K562 (cell line): ENCODE measurements at regions not wholly inside any gene's neighbourhood (a gene's known extent, or its start where the extent isn't known, plus 50 kb on each side); places are given as distances from the start of the nearest gene placed in this dataset.
A peak's percentile ranks its signal among the peaks of the same experiment; 100 is the strongest.

ENCODE experiments used
- ARID1B ChIP-seq: fragments of 450-650 bp; IDR thresholded peaks from 2 replicates; pipeline ENCODE4 v1.6.1; 2016; ENCODE audit warnings: antibody characterized with exemption, mild to moderate bottlenecking, inconsistent platforms
- ATF7 ChIP-seq: fragments of 450-650 bp; IDR thresholded peaks from 2 replicates; pipeline ENCODE4 v1.7.1; 2014; ENCODE audit warnings: mild to moderate bottlenecking, moderate library complexity
- BRCA1 ChIP-seq, 2 experiments: fragments of 450-650 bp in 1 of 2; sonication (generic) in 1 of 2; formaldehyde crosslinking in 1 of 2; IDR thresholded peaks; 2 replicates each; pipeline versions ENCODE4 v1.5.0 to v1.6.1; 2017 to 2020; ENCODE audit warnings: mild to moderate bottlenecking in 1 of 2, missing genetic modification reagents in 1 of 2
- FOXA1 ChIP-seq: fragments of 450-650 bp; IDR thresholded peaks from 2 replicates; pipeline ENCODE4 v1.6.1; 2016; ENCODE audit warnings: mild to moderate bottlenecking, borderline replicate concordance
- HMG20B ChIP-seq: fragments of 250-450 bp; sonication (Bioruptor Pico); IDR thresholded peaks from 2 replicates; pipeline ENCODE4 v1.5.0; 2021; ENCODE audit warnings: mild to moderate bottlenecking
- HSF4 ChIP-seq: fragments of 250-450 bp; sonication (Bioruptor Pico); IDR thresholded peaks from 2 replicates; pipeline ENCODE4 v2.1.2; 2022; ENCODE audit warnings: mild to moderate bottlenecking, moderate library complexity, borderline replicate concordance
- ILF3 ChIP-seq: fragments of 450-650 bp; IDR thresholded peaks from 2 replicates; pipeline ENCODE4 v1.6.1; 2018; ENCODE audit warnings: antibody characterized with exemption, mild to moderate bottlenecking, moderate library complexity, borderline replicate concordance
- JUN ChIP-seq, 2 experiments: sonication (generic) in 1 of 2; formaldehyde crosslinking in 1 of 2; IDR thresholded peaks; 2 replicates each; pipeline versions ENCODE4 v1.6.1 to v1.8.0; 2012 to 2022; ENCODE audit warnings: borderline replicate concordance in 2 of 2, mild to moderate bottlenecking in 2 of 2, improper control_type of control experiment in 1 of 2, low read depth in 1 of 2, low read length in 1 of 2, missing genetic modification reagents in 1 of 2
- NR2C2 ChIP-seq, 2 experiments: fragments of 200-800 bp in 1 of 2; sonication (Bioruptor generic) in 1 of 2; sonication (generic) in 1 of 2; formaldehyde crosslinking in 1 of 2; IDR thresholded peaks; 2 replicates each; pipeline versions ENCODE4 v1.6.1 to v1.8.0; 2016 to 2022; ENCODE audit warnings: mild to moderate bottlenecking in 1 of 2, missing compliant biosample characterization in 1 of 2, missing genetic modification characterization in 1 of 2, missing genetic modification reagents in 1 of 2
- RFX5 ChIP-seq: IDR thresholded peaks from 2 replicates; pipeline ENCODE4 v1.6.1; 2011; ENCODE audit warnings: low read depth, mild to moderate bottlenecking, improper control_type of control experiment, low read length
- SAFB ChIP-seq: fragments of 200-400 bp; formaldehyde crosslinking; IDR thresholded peaks from 2 replicates; pipeline ENCODE4 v1.6.1; 2017; ENCODE audit warnings: low read depth, low read length, borderline replicate concordance
- SNRNP70 ChIP-seq: fragments of 200-400 bp; formaldehyde crosslinking; optimal IDR thresholded peaks from 2 replicates; pipeline ENCODE3; 2017; ENCODE audit warnings: low read depth, low read length
- SUPT5H ChIP-seq: fragments of 450-650 bp; IDR thresholded peaks from 2 replicates; pipeline ENCODE4 v1.6.1; 2016
- ZNF175 ChIP-seq: fragments of 200-800 bp; sonication (Bioruptor generic); IDR thresholded peaks from 2 replicates; pipeline ENCODE4 v1.6.1; 2016; ENCODE audit warnings: low read depth, mild to moderate bottlenecking, missing genetic modification characterization, missing compliant biosample characterization
- ZNF217 ChIP-seq: sonication (generic); formaldehyde crosslinking; IDR thresholded peaks from 2 replicates; pipeline ENCODE4 v1.8.0; 2022; ENCODE audit warnings: mild to moderate bottlenecking, missing genetic modification reagents
- ZNF232 ChIP-seq: sonication (generic); formaldehyde crosslinking; IDR thresholded peaks from 2 replicates; pipeline ENCODE4 v1.8.0; 2022; ENCODE audit warnings: mild to moderate bottlenecking, missing genetic modification reagents
- ZNF311 ChIP-seq: fragments of 250-450 bp; sonication (Bioruptor Pico); IDR thresholded peaks from 2 replicates; pipeline ENCODE4 v1.4.0; 2020; ENCODE audit warnings: mild to moderate bottlenecking, moderate library complexity
- ZSCAN32 ChIP-seq: fragments of 450-650 bp; formaldehyde crosslinking; IDR thresholded peaks from 2 replicates; pipeline ENCODE4 v1.4.0; 2020; ENCODE audit warnings: mild to moderate bottlenecking, moderate library complexity
- TF ChIP-seq, protein P1 (sequence below): fragments of 250-450 bp; sonication (Bioruptor Pico); IDR thresholded peaks from 2 replicates; pipeline ENCODE4 v1.8.0; 2022; ENCODE audit warnings: moderate library complexity, mild to moderate bottlenecking, inconsistent platforms
- TF ChIP-seq, protein P2 (sequence below): sonication (generic); formaldehyde crosslinking; IDR thresholded peaks from 2 replicates; pipeline ENCODE4 v1.4.0; 2020; ENCODE audit warnings: mild to moderate bottlenecking, missing genetic modification reagents
- TF ChIP-seq, protein P3 (sequence below): IDR thresholded peaks from 2 replicates; pipeline ENCODE4 v1.6.1; 2011; ENCODE audit not compliant: insufficient read length; ENCODE audit errors: extremely low read depth
- TF ChIP-seq, protein P4 (sequence below): IDR thresholded peaks from 2 replicates; pipeline ENCODE4 v1.6.1; 2011; ENCODE audit warnings: borderline replicate concordance, low read depth, mild to moderate bottlenecking, moderate library complexity, low read length; ENCODE audit not compliant: insufficient read depth, poor library complexity, severe bottlenecking

DNA sequence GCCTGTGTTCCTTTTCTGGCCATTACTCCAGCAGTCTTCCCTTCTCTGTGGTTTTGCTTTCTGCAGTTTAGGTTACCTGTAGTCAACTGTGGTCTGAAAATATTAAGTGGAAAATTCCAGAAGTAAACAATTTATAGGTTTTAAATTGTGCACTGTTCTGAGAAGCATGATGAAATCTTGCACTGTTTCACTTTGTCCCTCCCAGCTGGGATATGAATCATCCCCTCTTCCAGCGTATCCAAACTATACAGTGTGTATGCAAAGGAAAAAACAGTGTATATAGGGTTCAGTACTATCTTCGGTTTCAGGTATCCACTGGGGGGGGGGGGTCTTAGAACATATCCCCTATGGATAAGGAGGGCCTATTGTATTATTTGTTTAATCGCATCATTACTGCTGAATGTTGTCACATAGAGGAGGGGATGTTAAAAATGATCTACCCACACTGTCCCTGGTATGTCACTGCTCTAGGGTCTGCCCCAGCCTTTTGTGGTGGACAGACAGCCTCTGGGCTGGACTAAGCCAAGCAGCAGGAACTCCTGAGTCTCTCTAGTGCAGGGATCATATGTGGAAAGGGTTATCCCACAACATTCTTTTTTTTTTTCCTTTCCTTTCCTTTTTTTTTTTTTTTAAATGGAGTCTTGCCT, 109.1 kb upstream of the MAX start (continued):
- TF ChIP-seq, protein P1, sequence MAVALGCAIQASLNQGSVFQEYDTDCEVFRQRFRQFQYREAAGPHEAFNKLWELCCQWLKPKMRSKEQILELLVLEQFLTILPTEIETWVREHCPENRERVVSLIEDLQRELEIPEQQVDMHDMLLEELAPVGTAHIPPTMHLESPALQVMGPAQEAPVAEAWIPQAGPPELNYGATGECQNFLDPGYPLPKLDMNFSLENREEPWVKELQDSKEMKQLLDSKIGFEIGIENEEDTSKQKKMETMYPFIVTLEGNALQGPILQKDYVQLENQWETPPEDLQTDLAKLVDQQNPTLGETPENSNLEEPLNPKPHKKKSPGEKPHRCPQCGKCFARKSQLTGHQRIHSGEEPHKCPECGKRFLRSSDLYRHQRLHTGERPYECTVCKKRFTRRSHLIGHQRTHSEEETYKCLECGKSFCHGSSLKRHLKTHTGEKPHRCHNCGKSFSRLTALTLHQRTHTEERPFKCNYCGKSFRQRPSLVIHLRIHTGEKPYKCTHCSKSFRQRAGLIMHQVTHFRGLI (CRISPR knock-in tag): no peak
- TF ChIP-seq HSF4 (CRISPR knock-in tag): no peak
- TF ChIP-seq, protein P2, sequence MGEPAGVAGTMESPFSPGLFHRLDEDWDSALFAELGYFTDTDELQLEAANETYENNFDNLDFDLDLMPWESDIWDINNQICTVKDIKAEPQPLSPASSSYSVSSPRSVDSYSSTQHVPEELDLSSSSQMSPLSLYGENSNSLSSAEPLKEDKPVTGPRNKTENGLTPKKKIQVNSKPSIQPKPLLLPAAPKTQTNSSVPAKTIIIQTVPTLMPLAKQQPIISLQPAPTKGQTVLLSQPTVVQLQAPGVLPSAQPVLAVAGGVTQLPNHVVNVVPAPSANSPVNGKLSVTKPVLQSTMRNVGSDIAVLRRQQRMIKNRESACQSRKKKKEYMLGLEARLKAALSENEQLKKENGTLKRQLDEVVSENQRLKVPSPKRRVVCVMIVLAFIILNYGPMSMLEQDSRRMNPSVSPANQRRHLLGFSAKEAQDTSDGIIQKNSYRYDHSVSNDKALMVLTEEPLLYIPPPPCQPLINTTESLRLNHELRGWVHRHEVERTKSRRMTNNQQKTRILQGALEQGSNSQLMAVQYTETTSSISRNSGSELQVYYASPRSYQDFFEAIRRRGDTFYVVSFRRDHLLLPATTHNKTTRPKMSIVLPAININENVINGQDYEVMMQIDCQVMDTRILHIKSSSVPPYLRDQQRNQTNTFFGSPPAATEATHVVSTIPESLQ (CRISPR knock-in tag): no peak
- no peak for TF ChIP-seq ZNF311 (CRISPR knock-in tag)
- no peak for TF ChIP-seq ZNF217
- no peak for TF ChIP-seq ILF3
- no peak for TF ChIP-seq SNRNP70
- TF ChIP-seq, protein P3, sequence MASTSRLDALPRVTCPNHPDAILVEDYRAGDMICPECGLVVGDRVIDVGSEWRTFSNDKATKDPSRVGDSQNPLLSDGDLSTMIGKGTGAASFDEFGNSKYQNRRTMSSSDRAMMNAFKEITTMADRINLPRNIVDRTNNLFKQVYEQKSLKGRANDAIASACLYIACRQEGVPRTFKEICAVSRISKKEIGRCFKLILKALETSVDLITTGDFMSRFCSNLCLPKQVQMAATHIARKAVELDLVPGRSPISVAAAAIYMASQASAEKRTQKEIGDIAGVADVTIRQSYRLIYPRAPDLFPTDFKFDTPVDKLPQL: no peak
- peak; percentile 21; the same call in 1 of the 2 replicates for TF ChIP-seq ARID1B
- TF ChIP-seq FOXA1: no peak
- no peak for TF ChIP-seq SAFB
- TF ChIP-seq JUN (IDR thresholded peaks at IDR 0.05; ENCODE audit: borderline replicate concordance, low read depth, low read length): peak; percentile 80
- TF ChIP-seq JUN (CRISPR knock-in tag; IDR thresholded peaks at IDR 0.05; ENCODE audit: borderline replicate concordance): no peak
- TF ChIP-seq ATF7: peak; percentile 33; the same call in 1 of the 2 replicates
- no peak for TF ChIP-seq SUPT5H
- no peak for TF ChIP-seq BRCA1 (IDR thresholded peaks at IDR 0.05)
- TF ChIP-seq BRCA1 (CRISPR knock-in tag; IDR thresholded peaks at IDR 0.05): no peak
- TF ChIP-seq ZNF175 (CRISPR knock-in tag): peak; percentile 63; the same call in 1 of the 2 replicates
- TF ChIP-seq ZSCAN32: 0 out of 2 replicates have a peak, but pooled peaks have one; percentile 3
- TF ChIP-seq, protein P4, sequence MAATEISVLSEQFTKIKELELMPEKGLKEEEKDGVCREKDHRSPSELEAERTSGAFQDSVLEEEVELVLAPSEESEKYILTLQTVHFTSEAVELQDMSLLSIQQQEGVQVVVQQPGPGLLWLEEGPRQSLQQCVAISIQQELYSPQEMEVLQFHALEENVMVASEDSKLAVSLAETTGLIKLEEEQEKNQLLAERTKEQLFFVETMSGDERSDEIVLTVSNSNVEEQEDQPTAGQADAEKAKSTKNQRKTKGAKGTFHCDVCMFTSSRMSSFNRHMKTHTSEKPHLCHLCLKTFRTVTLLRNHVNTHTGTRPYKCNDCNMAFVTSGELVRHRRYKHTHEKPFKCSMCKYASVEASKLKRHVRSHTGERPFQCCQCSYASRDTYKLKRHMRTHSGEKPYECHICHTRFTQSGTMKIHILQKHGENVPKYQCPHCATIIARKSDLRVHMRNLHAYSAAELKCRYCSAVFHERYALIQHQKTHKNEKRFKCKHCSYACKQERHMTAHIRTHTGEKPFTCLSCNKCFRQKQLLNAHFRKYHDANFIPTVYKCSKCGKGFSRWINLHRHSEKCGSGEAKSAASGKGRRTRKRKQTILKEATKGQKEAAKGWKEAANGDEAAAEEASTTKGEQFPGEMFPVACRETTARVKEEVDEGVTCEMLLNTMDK: no peak
- TF ChIP-seq HMG20B (CRISPR knock-in tag): no peak
- no peak for TF ChIP-seq NR2C2 (CRISPR knock-in tag; IDR thresholded peaks at IDR 0.05)
- TF ChIP-seq NR2C2 (tag; IDR thresholded peaks at IDR 0.05): no peak
- no peak for TF ChIP-seq RFX5
- no peak for TF ChIP-seq ZNF232
